WTC11 (cell line): ENCODE measurements at regions not wholly inside any gene's neighbourhood (a gene's known extent, or its start where the extent isn't known, plus 50 kb on each side); places are given as distances from the start of the nearest gene placed in this dataset.

ENCODE experiments used
- AFF4 ChIP-seq: sonication (generic); formaldehyde crosslinking; IDR thresholded peaks from 2 replicates; pipeline ENCODE4 v1.8.1; 2023; ENCODE audit warnings: mild to moderate bottlenecking, missing genetic modification reagents, borderline replicate concordance
- CBFB ChIP-seq: sonication (generic); formaldehyde crosslinking; IDR thresholded peaks from 2 replicates; pipeline ENCODE4 v1.8.1; 2022; ENCODE audit warnings: mild to moderate bottlenecking, low read depth, missing genetic modification reagents
- CTCF ChIP-seq: fragments of 200-600 bp; IDR thresholded peaks from 2 replicates; pipeline ENCODE4 v1.8.0; 2022; ENCODE audit warnings: antibody characterized with exemption
- FOXP4 ChIP-seq: sonication (generic); formaldehyde crosslinking; IDR thresholded peaks from 2 replicates; pipeline ENCODE4 v1.8.0; 2022; ENCODE audit warnings: mild to moderate bottlenecking, missing genetic modification reagents
- TCF7 ChIP-seq: sonication (generic); formaldehyde crosslinking; IDR thresholded peaks from 2 replicates; pipeline ENCODE4 v1.8.0; 2022; ENCODE audit warnings: mild to moderate bottlenecking, low read depth, missing genetic modification reagents, moderate library complexity
- ZNF121 ChIP-seq: sonication (generic); formaldehyde crosslinking; IDR thresholded peaks from 2 replicates; pipeline ENCODE4 v1.8.0; 2023; ENCODE audit warnings: missing genetic modification reagents
- ZNF263 ChIP-seq: sonication (generic); formaldehyde crosslinking; IDR thresholded peaks from 2 replicates; pipeline ENCODE4 v1.8.1; 2022; ENCODE audit warnings: low read depth, mild to moderate bottlenecking, moderate library complexity, missing genetic modification reagents

- TF ChIP-seq ZNF263 (CRISPR knock-in tag) (no peak), TCF7 (CRISPR knock-in tag) (no peak), CTCF (no peak), FOXP4 (CRISPR knock-in tag) (no peak), ZNF121 (CRISPR knock-in tag) (no peak), AFF4 (CRISPR knock-in tag) (no peak), CBFB (CRISPR knock-in tag) (no peak)
Observed at GRCh38 chr2:133828913-133829312, 260.6 kb upstream of the NCKAP5 start.
